Activated T-cell treated with anti-CD3 and anti-CD28 coated beads for 1 hour (primary cell): ENCODE measurements at regions not wholly inside any gene's neighbourhood (a gene's known extent, or its start where the extent isn't known, plus 50 kb on each side); places are given as distances from the start of the nearest gene placed in this dataset.

Experiments
- DNase-seq: peaks from one replicate; pipeline ENCODE4 v3.0.0-alpha.2; 2020; ENCODE audit warnings: low read depth

DNA sequence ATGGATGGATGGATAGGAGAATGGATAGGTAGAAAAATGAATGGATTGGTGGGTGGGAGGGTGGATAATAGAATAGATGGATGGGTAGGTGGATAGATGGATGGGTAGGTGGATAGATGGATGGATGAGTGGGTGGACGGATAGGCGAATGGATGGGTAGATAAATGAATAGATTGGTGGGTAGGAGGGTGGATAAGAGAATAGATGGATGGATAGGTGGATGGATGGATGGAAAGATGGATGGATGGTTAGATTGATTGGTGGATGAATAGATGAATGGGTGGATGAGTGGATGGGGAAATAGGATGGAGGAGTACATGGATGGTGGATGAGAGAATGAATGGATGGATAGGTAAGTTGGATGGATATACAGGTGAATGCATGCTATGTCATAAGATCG lies 110.5 kb downstream of the CEBPB start:
- no peak for DNase-seq

- no peak for DNase-seq
These were observed 111.1 kb downstream of the CEBPB start for GRCh38 chr20:50301712-50302111.

DNA sequence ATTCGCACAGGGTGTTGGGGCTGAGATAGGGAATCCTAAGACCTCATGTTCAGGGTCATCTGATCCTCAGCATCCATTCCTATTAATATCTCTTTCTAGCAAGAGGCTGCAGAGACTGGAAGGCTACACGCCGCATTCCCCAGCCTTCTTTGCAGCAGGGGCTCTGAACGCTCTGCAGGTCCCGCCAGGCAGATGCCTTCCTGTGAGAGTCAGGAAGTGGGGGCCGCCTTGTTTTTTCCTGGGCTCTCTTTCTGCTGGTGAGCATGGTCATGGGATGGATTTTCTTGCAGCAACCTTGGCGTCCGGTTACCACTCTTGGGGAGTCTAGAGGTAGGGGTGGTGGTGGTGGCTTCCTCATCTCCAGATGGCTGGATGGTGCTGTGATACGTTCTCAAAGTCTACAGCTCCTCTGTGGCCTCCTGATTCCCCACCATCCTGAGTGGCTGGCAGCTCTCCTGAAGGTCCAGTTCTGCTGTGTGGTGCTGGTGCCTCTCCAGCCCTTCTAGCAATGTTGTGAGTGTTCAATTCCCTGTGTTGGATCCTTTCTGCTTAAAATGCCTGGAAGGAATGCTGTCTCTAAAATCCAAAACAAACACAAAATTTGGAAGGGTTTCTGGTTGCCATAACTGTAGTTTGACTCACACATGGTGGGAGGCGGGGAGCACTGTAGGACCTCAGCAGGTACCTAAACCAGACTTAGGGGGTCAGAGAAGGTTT lies 111.9 kb downstream of the CEBPB start:
- DNase-seq: no peak

- DNase-seq: no peak
These were observed 113.2 kb downstream of the CEBPB start for GRCh38 chr20:50303573-50304500.

DNA sequence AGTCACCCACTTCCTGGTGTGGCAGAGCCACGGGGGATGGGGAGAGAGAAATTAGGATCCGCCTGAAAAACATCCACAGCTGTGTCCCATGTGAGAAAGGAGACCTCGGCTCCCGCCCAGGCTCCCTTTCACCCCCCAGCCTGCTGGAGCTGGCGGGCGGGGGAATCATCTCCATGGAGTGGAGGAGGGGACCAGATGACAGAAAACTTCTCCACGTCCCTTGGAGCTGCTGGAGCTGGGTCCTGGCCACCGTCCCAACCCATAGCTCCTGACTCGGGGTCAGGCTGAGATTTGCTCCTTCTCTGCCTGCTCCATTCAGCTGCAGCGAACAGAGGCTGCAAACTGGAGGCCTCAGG lies 113.8 kb downstream of the CEBPB start:
- DNase-seq: no peak

DNA sequence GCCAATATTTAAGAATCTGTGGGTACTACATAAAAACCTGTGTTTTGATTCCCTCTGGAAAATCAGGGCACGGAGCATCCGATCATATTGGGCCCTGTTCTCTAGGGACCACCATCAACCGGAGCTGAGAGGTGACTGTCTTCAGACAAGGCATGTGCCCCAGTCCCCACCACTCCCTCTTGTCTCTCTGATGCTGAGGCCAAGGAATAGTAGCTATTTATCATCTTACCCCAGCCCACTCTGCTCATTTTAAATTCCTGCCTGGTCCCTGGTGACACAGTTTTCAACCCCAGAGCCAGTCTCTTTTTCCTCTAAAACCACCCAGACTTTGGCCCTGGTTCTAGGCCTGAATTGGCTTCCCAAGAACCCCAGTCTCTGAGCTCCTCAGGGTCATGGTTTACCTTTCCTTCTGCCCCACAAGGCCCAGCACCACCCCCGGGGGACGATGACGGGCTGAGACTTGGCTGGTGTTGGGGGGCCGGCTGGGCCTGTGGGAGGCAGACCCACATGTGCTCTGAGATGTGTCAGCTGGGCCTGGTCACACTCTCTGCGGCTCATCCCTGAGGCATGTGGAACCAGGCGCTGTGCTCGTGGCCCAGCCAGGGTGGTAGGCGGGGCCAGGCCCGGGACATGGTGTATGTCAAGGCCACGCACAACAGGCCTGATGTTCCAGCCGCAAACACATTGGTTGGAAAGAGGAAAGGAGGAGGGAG lies 114.4 kb downstream of the CEBPB start:
- DNase-seq: no peak

- DNase-seq: no peak
These were observed 115.2 kb downstream of the CEBPB start for GRCh38 chr20:50305636-50306477.

DNA sequence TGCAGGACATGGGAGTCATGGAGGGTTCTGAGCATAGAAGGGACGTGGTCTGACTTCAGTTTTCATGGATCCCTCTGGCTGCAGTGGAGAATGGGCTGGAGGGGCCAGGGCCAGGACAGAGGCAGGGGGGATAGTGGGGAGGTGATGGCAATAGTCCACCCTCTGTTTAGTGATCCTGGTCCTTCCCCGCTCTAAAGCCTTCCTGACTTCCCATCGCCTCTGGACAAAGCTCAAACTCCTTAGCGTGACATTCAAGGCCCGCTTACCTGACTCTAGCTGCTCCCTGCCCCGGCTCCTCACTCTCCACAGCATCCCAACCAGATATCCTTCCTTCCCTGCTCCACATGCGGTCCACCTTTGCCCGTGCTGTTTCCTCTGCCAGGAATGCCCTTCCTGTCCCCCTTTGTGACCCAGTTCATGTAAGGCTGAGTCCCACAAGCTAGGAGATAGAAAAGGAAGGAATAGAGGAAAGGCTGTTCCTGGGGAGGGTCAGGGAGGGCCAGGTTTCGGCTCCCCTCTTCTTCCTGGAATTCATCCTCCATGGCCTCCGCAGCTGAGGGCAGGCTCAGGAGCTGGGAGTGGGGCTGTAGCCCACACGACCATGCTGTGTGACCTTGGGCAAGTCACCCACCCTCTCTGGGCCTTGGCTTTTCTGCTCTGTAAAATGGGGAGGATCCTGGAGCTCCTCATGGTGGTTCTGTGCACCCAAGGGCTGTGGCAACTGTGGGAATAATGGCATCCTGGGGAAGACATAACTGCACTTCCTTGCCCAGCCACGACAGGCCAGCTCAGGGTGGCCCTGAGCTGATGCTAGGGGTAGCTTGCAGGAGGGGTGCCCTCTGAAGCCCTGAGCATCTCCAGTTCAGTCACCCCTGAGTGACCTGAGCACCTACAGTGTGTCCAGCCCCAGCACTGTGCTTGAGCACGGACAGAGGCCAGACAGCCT lies 116.1 kb downstream of the CEBPB start:
- DNase-seq: no peak

DNA sequence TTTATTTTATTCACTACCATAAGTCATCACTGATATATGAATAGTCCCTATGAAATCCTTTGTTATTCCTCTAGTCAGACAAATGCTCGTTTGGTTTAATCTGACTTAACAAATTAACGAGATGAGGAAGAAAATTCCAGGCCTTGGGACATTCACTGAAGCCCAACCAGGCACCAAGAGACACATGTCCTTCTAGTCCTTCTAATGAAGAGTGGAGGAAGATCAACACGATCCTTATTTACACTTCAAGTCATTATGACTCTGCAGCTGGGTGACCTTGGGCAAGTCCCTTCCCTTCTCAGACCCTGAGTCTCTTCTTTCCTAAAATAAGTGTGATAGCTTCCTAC lies 117.5 kb downstream of the CEBPB start:
- no peak for DNase-seq

- no peak for DNase-seq
These were observed 118.1 kb downstream of the CEBPB start for GRCh38 chr20:50308513-50309279.

GRCh38 chr20:50309280-50309763 lies 118.7 kb downstream of the CEBPB start:
- no peak for DNase-seq

DNA sequence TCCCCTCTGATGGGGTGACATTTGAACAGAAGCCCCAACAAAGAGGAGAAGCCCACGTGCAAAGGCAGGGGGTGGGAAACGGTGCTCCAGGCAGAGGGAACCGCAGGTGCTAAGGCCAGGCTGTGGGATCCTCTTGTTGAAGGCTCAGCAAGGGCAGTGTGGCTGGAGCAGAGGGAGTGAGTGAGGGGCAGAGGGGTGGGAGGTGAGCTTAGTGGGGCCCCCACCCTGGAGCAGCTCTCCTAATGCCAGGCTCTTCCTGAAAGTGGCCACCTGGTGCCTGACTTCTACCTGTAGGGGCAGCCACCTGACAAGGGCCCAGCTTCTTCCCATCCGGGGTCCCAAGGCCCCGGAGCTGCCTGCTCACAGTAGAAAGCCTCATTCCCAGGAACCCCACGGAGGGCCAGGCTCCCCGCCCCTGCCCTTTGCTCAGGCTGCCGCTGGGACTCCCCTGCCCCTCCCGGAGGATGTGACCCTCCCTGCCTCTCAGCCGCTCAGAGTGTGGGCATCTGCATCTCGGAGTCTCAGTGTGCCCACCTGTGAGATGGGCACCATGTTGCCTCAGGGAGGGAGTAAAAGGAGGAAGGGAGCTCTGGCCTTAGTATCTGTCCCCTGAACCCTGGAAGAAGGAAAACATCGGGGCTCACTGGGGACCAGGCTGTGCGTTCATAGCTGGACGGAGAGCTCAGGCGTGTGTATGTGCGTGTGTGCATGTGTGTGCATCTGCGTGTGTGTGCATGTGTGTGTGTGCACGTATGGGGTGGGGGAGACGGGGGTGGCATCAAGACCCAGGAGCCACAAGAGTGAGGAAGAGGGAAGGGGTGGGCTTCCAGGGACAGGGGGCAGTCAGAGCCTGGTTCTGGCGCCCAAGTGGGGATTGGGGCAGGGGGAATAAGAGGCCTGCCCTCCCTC lies 119.4 kb downstream of the CEBPB start:
- DNase-seq: no peak

- no peak for DNase-seq
These were observed 120.0 kb downstream of the CEBPB start for GRCh38 chr20:50310673-50311051.

GRCh38 chr20:50311308-50312001 lies 120.8 kb downstream of the CEBPB start:
- no peak for DNase-seq

DNA sequence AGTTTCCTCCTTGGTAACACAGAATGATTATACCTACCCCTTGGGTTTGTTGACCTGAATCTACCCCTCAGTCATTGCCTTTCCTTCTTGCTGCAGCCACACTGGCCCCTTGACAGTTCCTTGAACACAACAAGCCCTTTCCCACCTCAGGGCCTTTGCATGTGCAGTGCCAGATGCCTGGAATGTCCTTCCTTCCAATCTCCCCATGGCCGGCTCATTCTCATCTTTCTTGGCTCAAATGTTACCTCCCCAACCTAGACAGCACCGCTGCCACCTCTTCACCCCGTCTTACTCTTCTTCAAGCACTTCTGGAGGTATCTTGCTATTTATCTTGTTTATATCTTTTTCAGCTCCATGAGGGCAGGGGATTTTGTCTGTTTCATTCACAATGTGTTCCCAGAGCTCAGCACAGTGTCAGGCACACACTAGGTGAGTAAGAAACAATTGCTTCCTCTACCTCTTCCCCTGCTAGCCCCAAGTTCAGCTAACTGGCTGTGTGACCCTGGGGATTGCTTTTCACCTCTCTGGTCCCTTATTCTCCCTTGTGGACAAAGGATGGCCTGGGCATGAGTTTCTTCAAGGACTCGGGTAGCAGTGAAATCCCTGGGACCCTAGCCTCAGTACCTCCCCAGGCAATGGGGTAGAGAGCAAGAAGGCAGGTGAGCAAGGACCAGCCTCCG lies 121.5 kb downstream of the CEBPB start:
- DNase-seq: no peak

DNA sequence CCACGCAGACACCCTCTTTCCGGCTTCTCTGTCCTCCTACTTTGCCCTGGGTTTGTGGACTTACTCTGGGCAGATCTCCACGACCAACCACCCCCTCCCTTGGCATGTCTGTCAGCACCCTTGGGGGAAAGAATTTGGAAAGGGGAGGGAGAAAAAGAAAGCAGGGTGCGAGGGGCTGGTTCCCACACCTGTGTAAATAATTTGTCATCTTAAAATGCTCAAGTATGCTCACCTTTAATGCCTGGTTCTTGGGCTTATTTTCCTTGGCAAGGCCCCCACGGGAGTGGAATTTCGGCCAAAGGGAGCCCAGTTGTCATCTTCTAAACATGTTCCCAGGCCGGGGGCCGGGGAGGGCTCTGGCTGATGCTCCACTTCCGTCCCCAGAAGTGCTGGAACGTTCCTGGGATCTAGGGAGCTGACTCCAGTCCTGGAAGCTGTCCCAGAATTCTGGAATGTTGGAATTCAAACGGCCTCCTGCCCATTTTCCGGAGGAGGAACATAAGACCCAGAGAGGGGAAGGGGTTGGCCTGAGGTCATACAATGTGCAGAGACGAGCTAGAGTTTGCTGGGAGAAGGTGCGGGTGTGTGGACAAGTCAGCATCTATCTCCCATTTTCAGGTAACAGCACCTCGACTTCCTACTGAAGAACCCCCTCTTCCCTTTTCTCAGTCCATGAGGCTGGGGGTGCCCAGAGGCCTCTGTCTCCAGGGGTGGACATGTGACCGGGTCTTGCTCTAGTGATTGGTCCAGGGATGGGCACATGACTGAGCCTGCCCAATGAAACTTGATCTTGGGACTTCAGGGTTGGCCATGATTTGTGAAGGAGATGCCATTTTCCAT lies 122.3 kb downstream of the CEBPB start:
- DNase-seq: no peak

- DNase-seq: no peak
These were observed 122.8 kb downstream of the CEBPB start for GRCh38 chr20:50313522-50313820.
